HG03469 (cell line): ENCODE measurements at regions not wholly inside any gene's neighbourhood (a gene's known extent, or its start where the extent isn't known, plus 50 kb on each side); places are given as distances from the start of the nearest gene placed in this dataset.
"Not testable (repeated sequence)": the region's sequence is repeated elsewhere in the genome, so short reads cannot be mapped to it uniquely, and the experiment has no call there.

ENCODE experiments used
- ATAC-seq: cut with Tn5 transposase; IDR thresholded peaks from one replicate; pipeline ENCODE4 v1.9.1; 2021; ENCODE audit warnings: mild to moderate bottlenecking, moderate library complexity, moderate number of reproducible peaks; ENCODE audit not compliant: unreplicated experiment

DNA sequence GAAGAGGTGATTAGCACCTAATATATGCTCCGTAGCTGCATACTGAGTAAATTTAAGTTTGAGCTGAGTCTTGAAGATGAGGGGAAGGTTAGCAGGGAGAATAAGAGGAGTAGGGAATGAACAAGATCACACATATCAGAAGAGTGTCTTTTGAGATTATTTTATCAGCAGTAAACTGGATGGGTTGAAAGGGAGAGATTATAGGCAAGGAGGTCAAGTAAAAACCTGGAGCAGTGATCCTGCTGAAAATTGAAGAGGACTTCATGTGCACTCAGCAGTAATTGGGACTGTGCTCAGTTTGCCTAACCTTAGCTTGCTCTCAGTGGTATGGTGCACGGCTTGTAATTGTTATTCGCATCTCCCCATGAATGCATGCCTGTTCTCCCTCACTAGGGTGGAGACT, 79.5 kb upstream of the PICALM start:
- ATAC-seq, result no peak

DNA sequence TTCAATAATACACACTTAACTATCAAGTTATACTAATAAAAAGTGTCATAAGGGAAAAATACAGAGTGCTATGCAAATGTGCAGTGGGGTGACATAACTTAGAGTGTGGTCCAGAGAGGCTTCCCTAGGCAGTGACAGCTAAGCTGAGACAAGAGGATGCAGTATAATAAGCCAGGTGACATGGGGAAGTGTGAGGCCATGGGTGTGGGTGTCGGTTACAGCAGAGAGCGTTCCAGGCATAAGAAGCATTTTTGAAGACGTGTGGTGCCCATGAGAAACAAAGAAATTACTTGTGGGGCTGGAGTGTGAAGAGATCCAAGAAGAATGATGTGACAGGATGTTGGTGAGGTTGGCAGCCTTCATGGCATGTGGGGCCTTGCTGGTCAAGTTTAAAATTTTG, 78.1 kb upstream of the PICALM start:
- ATAC-seq, result no peak

DNA sequence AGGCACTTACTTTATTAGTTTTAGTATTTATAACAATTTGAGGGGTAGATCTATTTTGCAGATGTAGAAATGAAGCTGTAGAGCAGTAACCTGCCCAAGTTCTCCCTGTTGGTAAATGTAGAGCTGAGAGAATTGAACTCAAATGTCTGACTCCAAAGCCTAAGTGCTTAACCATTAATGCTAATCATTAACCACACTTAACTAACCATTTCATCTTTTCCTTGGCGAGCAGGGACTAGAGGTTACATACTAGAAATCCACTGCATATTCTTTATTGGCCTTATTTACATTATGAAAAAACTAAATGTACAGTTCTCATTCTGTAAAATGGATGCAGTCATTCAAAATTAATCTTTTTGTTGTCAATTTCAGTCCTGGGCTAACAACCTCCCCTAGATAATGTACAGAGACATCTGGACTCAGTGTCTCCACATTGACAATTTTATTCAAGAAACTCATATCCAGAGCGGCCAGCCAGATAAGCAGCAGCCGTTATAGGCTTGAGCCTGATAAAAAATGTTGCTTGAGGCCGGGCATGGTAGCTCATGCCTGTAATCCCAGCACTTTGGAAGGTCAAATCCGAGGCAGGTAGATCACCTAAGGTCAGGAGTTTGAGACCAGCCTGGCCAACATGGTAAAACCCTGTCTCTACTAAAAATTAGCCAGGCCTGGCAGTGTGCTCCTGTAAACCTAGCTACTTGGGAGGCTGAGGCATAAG, 76.7 kb upstream of the PICALM start:
- ATAC-seq, result no peak

DNA sequence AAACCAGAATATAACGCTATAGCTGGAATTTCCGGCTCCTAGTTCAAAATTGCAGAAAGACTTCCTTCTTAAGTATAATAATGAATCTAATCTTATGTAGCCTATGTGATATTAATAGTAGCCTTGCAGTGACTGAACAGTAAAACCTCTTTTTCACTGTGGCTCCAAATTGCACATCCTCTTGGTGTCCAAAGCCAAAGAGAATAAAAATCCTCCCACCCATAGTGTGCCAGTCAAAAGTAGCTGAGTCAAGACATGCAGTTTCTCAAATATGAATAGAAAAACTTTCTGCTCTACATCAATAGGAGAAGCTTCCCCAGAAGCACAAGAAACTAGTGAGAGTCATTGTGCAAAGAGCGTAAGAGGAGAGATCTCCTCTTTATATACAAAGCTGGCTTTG, 76.0 kb upstream of the PICALM start:
- no peak for ATAC-seq

DNA sequence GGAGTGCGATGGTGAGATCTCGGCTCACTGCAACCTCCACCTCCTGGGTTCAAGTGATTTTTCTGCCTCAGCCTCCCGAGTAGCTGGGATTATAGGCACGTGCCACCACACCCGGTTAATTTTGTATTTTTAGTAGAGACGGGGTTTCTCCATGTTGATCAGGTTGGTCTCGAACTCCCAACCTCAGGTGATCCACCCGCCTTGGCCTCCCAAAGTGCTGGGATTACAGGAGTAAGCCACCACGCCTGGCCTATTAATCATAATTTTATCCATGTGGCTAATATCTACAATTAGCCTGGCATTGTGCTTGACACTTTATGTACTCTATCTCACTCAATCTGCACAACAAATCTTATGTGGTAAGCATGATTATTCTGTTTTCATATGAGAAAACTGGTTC, 75.2 kb upstream of the PICALM start:
- not testable (repeated sequence) for ATAC-seq

DNA sequence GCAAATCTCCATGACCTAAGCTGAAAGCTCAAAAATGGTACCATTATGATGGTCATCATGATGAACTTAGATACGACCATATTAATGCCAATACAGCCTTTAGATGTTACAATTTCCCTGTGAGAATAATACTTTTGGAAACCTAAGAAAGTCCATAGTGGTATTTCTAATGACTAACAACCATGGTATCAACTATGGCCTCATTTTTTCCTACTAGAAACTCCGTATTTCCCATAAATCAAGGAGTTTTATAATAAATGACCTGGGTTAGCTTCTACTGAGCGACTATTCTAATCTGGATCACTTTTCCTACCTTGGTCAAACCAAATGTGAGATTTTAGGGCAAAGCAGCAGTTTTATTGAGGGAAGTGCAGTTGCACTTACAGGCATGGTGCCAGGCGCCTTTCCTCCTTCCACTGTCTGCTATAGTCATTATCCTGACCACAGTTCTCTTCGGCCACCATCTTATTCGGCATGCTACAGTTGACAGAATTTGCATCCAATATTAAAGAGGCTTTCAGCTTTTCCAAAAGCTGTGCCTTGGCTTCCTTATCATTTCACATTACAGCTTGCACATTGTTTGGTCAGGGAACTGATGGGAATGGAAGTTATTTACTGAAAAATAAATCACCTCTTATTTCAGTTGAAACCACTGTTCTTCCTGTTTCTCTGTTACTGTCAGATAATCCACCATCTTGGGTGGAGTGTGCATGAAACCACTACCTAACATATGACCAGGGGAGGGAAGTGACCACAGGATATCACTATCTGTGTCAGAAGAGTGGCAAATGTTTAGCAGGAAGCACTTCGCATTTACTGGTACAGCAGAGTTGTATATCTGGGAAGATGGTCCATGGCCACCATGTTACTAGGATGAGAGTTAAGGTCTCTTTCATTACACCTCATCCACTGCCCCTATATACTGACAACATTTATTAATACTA, 74.5 kb upstream of the PICALM start:
- no peak for ATAC-seq

DNA sequence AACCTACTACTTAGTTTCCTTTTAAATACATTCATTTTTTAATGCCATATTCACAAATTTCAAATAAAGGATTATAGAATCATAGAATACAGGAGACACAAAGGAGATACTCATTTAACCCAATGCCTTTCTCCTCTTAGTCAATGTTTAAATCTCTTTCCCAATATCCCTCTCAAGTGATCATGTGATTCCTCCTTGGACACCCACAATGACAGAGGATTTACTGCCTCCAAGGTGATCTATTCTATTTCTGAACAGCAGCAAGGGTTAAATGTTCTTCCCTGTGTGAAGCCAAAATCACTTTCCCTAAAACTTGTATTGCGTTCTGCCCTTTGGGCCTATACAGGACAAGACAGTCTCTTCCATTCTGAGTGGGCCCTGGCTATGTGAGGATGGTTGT, 73.3 kb upstream of the PICALM start:
- ATAC-seq, result no peak

DNA sequence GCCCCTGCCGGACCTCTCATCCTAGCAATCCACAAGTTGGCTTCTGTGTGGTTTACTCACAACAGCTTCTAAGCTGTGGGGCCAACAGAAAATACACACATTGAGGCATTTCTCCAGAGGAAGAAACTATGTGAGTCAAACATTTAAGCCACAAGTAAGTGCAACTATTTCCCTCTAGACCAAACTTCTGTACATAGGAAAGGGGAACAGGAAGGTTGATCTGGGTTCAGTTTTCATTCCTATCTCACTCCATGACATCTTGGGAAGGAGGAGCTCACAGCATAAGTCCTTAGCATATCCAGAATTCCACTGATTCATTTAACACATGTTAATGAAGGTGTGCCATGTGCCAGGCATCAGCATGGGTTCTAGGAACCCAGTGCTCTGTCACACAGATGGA, 72.8 kb upstream of the PICALM start:
- ATAC-seq, result no peak

DNA sequence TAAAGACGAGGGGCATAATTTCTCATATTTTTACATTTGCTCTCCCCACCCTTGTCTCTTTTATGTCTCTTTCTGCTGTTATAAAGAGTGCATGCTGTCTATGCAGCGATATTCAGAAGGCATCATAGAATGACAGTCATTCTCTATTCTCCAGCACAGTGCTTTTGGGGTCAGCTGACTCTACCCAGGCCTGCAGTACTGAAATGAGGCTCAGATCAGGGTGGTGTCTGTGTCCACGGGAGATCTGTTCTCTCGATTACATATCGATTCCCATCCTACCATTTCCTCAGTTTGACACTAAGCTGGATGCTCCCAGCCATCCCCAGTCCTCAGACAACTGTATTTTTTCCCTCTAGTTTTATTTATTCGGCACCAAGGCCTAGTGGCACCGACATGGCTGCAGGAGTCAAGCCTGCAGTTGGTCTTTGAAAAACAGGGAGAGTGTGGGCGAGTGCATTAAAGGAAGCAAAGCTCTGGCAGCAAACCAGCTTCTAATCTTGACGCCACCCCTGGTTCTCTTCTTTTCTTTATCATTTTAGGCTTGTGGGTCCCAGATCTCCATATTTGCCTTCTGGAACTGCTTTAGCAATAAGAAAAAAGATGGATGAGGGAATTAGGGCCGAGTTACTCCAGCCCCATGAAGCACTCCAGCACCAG, 71.6 kb upstream of the PICALM start:
- no peak for ATAC-seq

DNA sequence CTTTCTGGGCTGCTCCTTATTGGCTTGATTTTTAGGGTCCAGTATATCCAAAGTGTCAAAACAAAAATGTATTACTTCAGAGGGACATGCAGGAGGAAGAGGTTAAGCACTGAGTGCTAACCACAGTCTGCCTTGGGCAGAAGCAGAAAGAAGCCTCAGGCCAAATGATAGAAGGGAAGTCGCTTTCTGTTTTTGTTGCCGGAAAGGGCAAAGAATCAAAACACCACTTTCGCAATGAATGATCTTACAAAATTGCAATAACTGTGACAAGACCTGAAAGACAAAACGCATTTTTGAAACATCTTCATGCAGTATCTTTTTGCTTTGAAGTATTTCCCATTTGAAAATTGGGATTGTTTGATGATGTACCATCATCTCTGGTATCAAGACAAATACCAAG, 70.1 kb upstream of the PICALM start:
- peak; percentile 57 for ATAC-seq

DNA sequence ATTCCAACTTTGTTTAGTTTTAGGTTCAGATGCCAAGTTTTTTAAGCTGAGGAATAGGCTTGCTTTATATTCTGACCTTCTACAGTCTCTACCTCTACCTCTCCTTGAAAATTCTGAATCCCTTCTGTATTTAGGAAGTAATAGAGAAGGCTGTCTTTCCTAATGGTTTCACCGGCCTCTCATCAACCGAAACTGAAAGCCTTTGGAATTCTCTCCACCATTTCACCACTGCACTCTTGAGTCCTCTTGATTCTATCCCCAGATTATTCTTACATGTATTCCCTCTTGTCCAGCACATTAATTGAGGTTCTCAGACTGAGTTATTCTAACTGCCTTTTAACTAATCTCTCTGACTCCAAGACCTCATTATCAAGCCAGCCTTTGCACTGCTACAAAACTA, 67.7 kb upstream of the PICALM start:
- no peak for ATAC-seq

DNA sequence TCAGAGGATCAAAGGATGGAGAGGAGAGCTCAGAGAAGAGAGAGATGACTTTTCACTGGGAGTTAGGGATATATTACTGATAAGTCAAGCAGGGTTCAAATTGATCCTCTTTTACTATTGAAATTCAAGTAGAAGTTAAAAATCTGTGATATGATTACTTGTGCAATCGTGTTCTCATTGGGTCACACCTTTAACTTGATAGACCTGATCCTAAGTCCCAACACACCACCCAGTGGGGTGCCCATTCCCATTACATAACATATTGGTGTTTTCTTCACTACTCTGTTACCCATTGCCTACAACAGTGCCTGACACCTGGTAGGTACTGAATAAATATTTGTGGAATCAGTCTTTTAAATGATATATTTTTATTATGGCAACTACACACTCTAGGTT, 66.4 kb upstream of the PICALM start:
- ATAC-seq, result no peak

DNA sequence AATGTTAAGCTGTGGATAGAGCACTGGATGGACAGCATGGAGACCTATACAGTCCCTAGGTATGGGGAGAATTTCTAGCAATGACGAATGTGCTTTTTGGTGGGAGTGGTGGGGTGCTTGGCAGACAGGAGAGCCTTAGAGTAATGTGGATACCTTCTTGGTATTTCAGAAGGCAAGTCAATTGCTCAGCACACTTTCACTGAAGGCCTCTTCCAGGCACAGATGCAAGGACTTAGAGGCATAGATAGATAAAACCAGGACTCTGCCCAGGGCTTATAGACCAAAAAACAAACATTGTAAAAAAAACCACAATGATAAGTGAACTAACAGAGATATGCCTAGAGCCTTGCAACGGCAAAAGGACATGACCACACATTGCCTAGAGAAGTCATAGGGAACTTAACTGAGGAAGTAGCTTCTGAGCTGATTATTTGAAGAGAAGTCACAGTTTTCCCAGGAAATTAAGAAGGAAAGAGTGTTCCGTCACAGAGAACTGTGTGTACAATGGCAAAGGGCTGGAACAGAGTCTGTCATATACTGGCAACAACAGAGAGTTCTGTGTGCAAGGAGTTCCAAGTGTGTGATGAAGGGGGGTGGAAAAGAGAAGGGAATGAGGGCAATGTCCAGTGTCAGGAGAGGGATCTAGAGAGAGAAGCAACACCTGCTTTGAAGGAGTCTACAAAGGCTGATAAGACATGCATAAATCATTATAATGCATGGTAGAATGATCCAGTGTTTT, 65.9 kb upstream of the PICALM start:
- no peak for ATAC-seq

DNA sequence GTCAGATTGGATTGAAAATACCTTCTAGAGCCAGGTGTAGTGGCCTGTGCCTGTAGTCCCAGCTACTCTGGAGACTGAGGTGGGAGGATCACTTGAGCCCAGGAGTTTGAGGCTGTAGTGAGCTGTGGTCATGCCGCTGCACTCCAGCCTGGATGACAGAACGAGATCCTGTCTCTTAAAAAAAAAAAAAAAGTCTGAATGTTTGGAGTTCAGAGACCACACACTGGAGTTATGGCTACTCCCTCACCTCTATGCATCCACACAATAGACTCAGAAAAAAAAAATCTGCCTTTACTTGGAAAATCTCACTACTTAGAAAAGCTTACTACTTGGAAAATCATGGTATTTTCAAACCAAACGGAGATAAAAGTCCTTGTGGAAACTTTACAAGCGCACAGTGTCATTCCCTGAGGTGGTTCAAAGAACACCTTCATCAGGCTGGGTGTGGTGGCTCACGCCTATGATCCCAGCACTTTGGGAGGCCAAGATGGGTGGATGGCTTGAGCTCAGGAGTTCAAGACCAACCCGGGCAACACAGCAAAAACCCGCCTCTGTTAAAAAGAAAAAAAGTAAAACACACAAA, 63.9 kb upstream of the PICALM start:
- ATAC-seq, result no peak

DNA sequence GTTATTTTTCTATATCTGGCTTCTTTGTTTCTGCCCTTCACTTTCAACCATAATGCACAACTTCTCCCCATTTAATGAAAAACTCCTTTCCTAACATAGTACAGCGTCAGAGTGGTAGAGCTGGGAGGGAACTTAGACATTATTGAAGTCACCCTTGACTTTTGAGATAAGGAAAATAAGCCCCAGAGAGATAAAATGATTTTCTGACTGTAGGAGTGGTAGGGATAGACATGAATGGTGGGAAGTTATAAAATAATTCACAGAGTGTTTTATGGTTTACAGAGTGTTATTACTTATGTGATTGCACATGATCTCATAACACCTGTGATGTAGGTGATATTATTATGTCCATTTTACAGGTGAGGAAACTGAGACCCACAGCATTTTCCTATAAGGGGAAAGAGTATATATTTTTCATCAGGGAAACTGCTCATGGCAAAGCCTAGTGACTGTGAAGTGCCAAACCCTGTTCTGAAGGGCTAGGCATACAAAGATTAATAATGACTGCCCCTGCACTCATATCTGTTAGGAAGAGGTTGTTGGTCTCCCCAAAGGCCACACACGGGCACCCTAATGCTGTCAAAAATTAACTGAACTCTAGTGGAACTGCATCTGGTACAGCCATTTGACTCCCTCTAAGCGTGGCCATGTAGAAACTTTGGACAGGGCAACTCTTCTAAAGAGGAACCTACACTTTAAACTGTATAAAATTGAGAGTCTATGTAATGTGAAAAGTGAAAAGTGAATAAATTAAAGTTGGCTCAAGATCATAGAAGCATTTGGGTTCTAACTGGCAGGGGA, 61.1 kb upstream of the PICALM start:
- ATAC-seq, result no peak

DNA sequence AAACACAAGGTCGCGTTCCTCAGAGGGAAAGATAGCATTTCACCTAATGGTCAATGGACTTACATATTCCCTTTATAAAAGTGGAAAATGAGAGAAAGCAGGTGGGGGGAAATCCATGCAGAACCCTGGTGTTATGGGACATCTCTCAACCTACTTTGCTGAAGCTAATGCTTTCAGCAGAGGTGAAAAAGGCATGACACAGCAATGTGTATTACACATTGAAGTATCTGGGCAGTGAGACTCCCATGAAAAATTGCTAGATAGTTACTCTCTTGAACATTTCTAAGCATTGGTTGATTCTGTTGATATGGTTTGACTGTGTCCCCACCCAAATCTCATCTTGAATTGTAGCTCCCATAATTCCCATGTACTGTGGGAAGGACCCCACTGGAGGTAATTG, 60.0 kb upstream of the PICALM start:
- no peak for ATAC-seq

DNA sequence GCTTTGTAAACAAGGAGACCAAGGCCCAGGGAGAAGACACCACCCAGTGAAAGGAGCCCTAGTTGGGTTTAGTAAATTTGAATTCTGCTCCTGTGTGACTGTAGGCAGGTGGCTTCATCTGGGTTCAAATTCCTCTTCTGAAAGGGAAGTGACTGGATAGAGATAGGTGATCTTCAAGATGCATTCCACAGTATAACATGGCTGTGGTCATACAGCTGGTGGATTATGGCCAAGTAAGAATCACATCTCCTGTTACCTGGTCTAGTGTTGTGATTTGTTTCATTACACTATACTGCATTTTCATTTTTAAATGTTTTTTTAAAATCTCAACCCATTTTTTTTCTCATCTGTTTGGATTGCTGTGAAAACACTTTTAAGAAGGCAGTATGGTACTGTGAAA, 58.0 kb upstream of the PICALM start:
- ATAC-seq, result no peak

DNA sequence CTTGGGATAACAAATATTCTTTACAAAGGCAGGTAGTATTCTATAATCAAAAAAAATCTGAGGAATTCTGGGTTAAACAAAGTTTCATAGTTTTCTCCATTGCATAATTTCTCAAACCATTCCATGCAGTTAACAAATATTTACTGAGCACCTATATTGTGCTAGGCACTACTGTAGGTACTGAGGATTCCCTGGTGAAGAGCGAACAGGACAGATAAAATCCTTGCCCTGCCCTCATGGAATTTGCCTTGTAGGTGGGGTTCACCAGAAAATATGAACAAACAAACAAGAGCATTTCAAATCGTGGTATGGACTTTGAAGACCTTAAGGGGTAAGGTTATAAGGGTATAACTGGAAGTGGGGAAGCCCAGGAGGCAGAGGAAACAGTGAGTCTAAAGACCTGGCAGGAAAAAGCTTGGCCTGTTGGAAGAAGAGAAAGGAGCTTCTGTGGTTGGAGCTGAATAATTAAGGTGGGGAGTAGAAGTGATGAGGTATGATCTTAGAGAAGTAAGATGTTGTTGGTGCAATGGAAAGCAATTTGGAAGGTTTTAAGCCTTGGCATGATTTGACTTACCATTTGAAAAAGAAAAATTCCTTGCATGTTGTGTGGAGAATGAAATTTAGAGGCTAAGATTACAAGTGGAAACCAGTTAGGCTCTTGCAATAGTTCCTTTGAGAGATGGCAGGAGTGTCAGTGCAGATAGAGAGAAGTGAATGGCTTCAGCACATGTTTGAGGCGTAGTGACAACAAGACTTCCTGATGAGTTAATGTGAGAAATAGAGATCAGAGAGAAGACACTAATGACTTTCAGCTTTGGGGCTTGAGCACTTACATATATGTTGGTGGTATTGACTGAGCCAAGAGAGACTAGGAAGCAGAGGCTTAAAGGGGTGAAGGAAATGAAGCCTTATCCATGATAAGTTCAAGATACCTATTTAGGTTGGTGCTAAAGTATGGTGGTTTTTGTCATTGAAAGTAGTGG, 55.7 kb upstream of the PICALM start:
- ATAC-seq, result no peak

DNA sequence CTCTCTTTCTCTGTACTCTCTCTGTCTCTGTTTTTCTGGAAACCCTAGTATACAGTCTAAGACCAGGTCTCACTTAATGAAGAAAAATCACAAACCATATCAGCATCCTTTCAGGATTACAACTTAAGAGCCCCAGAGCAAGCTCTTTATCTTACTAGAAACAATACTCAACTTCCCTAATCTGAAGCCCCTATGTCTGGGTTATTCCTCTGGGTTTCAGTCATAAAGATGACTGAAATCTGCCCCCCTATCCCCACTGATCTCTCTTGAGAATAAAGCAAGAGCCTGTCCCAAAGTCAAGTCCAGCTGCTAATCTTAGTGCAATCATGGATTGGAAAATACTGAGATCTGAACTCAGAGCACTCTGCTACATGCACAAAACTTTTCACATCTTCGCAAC, 53.9 kb upstream of the PICALM start:
- ATAC-seq, result no peak
